GM12865 (cell line): ENCODE measurements at regions not wholly inside any gene's neighbourhood (a gene's known extent, or its start where the extent isn't known, plus 50 kb on each side); places are given as distances from the start of the nearest gene placed in this dataset.

Experiments used
- DNase-seq: peaks from one replicate; pipeline ENCODE4 v3.0.0; 2010; ENCODE audit warnings: low read depth
- H3K4me3 ChIP-seq: 2 replicates; pipeline ENCODE4 v1.5.1; 2011; ENCODE audit warnings: mild to moderate bottlenecking, low read depth, low read length, control low read depth
- TF ChIP-seq, protein P1 (sequence below): IDR thresholded peaks from 2 replicates; pipeline ENCODE4 v1.5.1; 2011; ENCODE audit warnings: low read length, control low read depth, low read depth, inconsistent platforms; ENCODE audit not compliant: insufficient read depth; ENCODE audit errors: missing control alignments

DNA sequence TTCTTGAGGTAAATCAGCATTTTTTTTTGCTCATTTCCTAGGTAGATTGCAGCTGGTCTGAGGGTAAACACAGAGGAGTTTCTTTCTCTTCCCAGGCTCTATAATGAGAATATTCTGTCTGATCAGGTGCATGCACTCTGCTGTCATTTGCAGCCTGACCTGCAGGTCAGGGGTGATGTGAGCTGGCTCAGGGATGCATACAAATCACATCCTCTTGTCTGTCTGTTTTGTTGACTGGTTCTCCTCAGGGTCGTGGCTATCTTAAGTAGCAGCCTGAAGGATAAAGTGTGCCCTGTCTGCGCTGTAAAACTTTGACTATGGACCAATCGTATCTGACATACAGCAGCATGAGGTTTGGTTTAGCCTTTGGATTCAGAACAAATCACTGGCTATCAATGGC lies 183.4 kb upstream of the POU3F2 start:
- no peak overlapping the region for H3K4me3 ChIP-seq
- no peak for DNase-seq
- TF ChIP-seq, protein P1, sequence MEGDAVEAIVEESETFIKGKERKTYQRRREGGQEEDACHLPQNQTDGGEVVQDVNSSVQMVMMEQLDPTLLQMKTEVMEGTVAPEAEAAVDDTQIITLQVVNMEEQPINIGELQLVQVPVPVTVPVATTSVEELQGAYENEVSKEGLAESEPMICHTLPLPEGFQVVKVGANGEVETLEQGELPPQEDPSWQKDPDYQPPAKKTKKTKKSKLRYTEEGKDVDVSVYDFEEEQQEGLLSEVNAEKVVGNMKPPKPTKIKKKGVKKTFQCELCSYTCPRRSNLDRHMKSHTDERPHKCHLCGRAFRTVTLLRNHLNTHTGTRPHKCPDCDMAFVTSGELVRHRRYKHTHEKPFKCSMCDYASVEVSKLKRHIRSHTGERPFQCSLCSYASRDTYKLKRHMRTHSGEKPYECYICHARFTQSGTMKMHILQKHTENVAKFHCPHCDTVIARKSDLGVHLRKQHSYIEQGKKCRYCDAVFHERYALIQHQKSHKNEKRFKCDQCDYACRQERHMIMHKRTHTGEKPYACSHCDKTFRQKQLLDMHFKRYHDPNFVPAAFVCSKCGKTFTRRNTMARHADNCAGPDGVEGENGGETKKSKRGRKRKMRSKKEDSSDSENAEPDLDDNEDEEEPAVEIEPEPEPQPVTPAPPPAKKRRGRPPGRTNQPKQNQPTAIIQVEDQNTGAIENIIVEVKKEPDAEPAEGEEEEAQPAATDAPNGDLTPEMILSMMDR = no peak

DNA sequence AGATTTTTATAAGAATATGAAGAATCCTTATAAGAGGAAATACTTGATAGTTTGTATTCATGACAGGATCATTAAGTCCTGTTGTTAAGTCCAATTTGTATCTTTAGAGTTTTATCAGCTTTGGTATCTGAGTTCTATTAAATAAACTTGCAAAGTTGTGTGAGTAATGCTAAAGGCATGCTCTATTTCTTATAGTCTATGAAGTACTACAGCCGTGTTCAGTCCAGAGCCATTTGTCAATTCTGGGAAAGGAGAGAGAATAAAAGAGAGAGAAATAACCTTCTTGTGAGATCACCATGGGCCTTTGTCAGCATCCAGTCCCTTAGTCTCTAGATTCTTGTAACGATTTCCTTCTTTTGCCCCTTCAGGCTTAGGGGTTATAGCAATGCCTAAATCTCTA lies 181.2 kb upstream of the POU3F2 start:
- no peak overlapping the region for H3K4me3 ChIP-seq
- TF ChIP-seq, protein P1 = no peak
- DNase-seq = no peak

DNA sequence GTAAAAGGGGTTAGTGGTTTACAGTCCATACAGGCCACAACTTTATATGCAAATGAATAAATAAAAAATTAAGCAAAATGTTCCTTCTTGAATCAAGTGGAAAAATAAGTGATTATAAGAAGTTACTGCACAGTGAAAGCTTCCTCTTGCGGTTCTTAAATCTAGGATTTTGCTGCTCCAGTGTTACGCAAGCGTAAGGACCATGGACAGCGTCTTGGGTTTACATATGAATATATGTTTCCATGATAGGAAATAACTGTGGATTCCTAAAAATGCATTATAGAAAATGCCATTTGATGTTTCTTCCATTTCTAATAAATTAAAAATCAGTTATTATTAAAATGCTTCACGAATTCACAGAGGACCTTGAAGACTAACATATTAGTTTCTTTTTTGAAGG lies 176.6 kb upstream of the POU3F2 start:
- peak; percentile 16 for DNase-seq
- no peak overlapping the region for H3K4me3 ChIP-seq
- TF ChIP-seq, protein P1 = no peak

DNA sequence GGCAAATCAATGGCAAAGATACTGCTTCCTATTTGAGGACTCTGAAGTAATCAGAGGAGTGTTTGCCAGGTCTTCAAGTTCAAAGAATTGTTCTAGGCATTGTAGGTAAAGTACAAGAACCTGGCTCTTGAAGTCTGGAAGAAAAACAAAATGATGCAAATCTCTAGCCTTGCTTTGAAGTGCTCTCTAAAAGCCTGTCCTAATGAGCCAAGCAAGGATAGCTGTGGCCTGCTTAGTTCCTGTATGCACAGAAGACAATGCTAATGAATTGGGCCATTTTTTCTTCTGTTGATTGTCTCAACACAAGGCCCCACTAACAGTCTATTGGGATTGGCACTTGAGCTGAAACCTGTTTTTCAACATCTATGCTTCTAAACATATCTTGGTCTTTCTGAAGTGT lies 165.0 kb upstream of the POU3F2 start:
- TF ChIP-seq, protein P1 = no peak
- DNase-seq = no peak
- no peak overlapping the region for H3K4me3 ChIP-seq

DNA sequence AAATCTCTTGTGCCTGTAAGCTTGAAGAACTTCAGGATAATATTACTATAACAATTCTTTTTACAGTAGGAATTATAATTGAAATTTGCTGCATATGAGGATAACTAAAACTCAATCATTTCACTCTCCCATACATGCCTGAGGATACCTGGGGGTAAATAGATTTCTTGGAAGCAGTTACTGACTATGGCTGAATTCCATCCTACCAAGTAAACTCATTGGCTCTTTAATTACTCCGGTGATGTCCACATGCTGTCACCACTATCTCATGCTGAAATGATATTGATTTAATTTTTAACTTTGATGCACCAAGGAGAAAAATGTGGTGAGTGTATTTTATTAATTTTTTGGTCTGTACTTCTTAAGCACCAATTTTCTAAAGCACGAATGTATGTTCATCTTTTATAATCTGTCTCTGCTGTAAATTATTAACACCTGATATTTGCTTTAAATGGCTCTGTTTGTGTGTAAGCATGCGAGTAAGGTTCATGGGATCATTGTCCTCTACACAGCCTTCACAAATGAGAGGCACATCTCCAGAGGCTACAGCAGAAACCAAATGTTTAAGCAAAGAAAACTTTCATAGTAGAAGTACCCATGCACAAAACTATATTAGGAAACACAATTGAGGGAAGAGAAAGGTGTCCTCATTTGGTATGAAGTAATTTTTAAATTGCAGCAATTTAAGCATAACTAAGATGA lies 164.2 kb upstream of the POU3F2 start:
- TF ChIP-seq, protein P1 = no peak
- no peak overlapping the region for H3K4me3 ChIP-seq
- no peak for DNase-seq

DNA sequence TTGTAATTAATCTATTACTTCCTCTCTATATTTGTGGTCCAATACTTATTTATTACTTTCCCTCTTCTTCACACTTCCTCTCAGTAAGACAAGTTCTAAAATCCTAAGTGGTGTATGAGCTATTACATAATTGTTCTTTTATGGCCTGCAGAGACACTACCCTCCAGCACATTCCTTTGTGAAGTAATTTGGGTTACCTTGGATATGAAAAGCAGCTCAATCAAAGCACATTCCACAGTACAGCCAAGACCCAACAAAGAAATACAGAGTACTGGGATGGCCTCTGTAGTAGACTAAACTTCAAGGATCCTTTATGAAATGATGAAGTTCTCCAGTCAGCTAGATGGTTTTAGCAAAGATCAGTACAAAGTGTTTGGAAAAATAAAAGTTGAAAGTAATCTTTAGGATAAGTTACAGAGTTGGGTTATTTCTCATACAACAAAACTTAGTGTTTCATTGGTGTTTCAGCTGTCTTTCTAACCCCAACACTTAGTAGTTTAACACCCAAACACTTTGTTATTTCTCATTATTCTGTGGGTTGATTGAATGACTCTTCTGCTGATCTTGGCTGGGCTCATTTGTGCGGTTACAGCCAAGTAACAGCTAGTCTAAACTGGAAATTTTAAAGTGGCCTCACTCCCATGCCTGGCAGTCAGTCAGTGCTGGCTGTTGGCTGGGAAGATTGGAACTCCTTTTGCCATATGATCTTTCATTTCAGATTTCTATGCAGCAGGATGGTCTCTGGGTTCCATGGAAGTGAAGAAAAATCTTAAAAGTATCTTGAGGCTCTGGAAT lies 161.5 kb upstream of the POU3F2 start:
- DNase-seq = no peak
- H3K4me3 ChIP-seq = no peak overlapping the region
- TF ChIP-seq, protein P1 = no peak
